ENCODE measurements at regions not wholly inside any gene's neighbourhood (a gene's known extent, or its start where the extent isn't known, plus 50 kb on each side); places are given as distances from the start of the nearest gene placed in this dataset.
A peak's percentile ranks its signal among the peaks of the same experiment; 100 is the strongest.
"Not testable (repeated sequence)": the region's sequence is repeated elsewhere in the genome, so short reads cannot be mapped to it uniquely, and the experiment has no call there.

DNA sequence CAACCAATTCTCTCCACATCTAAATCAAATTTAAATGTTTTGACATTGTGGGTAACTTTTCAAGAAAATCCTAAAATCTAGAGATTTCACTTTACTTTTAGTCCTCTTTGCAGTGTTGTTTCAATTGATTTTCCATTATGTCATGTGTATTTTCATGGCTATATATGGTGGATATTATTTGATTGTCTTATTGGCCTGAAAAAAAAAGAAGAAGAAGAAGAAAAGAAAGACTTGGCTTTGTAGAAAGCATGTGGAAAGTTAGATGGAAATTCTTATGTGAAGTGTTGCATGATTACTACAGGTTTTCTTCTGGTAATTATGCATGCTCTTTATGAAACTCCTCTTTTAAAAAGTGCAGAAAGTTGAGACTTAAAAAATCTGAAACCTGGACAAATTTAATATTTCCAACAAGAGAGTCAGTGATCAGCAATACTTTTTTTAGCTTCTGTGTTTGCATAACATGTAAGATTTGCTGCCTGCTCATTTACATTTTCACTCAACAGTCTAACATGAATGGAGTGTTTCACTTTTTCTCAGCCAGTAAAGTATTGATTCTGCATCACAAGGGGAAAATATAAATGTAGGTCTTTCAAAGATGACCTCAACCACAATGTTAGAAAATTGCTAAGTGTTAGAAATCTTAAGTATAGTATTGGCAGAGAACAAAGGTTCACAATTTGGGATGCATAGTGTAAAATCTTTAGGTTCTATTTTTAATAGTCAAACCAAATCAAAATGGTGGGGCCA, 438.7 kb downstream of the BCKDHB start:
- no peak for DNase-seq (ENCODE audit: low spot score)

DNA sequence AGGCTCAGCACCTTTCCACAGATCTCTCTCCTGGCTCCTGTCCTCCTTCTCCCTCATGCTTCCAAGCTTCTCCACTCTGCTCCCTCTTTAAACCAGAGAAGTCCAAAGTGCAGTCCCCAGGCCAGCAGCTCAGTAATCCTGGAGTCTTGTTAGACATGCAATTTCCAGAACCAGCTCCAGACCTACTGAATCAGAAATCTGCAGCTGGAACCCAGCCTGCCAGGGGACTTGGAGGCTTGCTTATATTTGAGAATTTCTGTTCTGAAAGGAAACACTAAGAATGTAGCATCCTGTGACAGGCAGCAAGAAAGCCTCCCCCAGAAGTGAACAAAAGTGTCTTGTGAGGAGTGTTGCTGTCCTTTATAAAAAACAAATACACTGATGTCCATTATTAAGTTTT, 438.1 kb downstream of the BCKDHB start:
- no peak for DNase-seq (ENCODE audit: low spot score)

- DNase-seq (ENCODE audit: low spot score), result peak; percentile 61
Observed at GRCh38 chr6:80543598-80544222, 437.2 kb downstream of the BCKDHB start.

- DNase-seq (ENCODE audit: low spot score), result peak; percentile 37
Observed at GRCh38 chr6:80543151-80543550, 436.7 kb downstream of the BCKDHB start.

DNA sequence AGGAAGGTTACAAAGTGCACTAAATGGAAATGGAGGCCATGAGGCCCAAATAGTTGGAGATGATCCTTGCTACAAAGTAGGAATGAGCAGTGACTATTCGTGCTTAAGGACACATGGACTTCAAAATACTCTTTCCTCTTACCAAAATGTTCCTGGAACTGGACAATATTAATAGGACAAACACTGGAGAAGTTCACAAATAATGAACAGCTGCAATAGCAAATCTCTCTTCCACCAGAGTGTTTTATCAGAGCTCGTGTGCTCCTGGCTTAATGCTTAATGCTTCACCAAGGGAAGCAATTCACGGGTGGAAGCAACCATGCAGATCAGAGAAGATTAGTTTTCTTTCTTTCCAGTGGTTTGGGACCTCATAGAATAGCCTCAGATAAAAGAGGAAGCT, 435.4 kb downstream of the BCKDHB start:
- no peak for DNase-seq (ENCODE audit: low spot score)

DNA sequence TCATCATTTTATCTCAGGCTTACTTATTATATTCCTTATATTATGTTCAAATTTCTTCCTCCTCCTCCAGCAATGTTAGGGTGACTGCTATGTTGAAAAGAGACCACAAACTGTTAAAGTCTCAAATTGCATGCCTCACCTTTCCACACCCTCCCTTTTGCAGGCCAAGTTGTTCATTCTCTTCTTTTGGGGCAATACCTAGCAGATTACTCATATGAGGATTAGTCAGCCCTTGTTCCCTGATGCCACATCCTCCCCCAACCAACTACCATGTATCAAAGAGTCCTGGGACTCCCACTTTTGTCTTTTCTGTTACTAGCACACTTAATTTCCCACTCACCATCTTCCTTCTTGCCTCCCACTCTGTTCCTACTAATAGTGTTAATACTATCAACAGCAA, 434.7 kb downstream of the BCKDHB start:
- no peak for DNase-seq (ENCODE audit: low spot score)

DNA sequence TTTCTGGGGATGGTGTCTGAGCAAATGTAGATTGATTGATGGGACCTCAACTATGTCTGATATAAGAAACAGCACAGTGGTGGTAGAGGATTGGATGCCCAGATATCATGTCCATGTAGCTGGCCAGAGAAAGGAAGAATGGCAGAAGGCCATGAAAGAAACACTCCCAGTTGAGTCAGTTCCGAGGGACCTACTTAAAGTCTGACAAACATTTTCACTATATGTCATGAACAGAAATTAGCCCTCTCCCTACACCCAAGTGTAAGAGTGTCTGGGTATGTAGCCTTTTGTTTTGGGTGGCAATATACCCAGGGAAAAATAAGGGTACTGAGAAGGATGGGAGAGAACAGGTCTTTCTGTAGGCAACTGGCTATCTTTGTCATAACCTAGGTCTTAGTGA, 434.2 kb downstream of the BCKDHB start:
- no peak for DNase-seq (ENCODE audit: low spot score)

- no peak for DNase-seq (ENCODE audit: low spot score)
Observed at GRCh38 chr6:80537118-80537972, 430.9 kb downstream of the BCKDHB start.

- DNase-seq (ENCODE audit: low spot score), result no peak
Observed at GRCh38 chr6:80535914-80536565, 429.6 kb downstream of the BCKDHB start.

- no peak for DNase-seq (ENCODE audit: low spot score)
Observed at GRCh38 chr6:80531681-80532619, 425.5 kb downstream of the BCKDHB start.

- DNase-seq (ENCODE audit: low spot score), result no peak
Observed at GRCh38 chr6:80530103-80530502, 423.6 kb downstream of the BCKDHB start.

GRCh38 chr6:80528115-80528514, 421.6 kb downstream of the BCKDHB start:
- no peak for DNase-seq (ENCODE audit: low spot score)

DNA sequence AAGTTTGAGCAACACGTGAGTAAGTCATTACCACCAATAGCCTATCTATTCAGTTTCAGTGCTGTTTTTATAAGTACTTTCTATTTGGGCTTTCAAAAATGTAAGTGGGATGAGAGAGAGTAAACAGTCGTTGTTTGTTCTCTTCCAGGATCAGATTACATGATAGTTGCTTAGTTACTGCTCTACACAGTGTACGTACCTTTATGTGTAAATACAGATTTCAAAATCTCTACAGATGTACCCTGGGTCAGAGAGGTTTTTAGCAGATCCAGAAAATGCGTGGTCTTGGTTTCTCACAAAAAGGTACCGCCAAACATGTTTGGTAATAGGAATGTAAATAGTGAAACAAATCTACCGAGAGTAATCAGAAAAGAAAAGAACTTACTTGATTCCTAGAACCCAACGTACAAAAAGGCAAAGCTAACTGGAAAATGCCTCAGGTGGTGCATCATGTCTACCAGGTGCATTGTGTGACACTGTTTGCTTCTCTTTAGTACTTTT, 421.1 kb downstream of the BCKDHB start:
- DNase-seq (ENCODE audit: low spot score), result peak; percentile 48

- no peak for DNase-seq (ENCODE audit: low spot score)
Observed at GRCh38 chr6:80523531-80523997, 417.1 kb downstream of the BCKDHB start.

DNA sequence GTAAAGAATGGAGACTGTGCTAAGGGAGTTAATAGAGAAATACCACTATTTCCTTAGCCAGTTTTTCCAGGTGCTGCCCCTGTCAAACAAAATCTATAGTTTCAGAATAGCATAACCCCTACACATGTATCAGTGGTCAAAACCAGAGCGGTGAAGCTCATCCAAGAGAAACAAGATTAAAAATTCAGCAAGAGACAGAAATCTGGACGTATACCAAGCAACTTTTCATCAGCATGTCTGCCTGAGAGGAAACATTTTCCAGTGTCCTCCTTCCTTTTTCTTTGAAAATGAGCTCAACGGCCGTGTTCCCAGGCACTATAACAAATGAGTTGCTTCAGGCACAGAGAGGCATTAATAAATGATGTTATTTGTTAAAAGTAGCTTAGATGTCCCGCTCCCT, 416.5 kb downstream of the BCKDHB start:
- no peak for DNase-seq (ENCODE audit: low spot score)

DNA sequence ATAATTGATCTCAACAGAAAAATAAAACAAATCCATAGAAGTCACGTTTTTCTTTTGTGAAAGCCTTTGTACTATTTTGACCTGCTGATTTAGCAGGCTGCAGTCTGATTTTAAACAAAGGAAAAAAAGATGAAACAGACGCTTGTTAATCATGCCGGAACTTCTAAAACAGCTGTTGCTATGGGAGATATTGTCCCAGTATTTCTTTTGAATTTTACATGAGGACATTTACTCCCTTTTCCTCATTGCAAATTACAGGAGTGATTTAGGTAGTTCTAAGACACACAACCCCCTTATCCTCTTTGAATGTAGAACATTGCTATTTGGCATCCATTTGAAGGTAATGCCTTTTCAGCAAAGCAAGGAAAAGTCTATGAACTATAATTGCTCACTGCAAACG, 416.1 kb downstream of the BCKDHB start:
- DNase-seq (ENCODE audit: low spot score), result no peak

DNA sequence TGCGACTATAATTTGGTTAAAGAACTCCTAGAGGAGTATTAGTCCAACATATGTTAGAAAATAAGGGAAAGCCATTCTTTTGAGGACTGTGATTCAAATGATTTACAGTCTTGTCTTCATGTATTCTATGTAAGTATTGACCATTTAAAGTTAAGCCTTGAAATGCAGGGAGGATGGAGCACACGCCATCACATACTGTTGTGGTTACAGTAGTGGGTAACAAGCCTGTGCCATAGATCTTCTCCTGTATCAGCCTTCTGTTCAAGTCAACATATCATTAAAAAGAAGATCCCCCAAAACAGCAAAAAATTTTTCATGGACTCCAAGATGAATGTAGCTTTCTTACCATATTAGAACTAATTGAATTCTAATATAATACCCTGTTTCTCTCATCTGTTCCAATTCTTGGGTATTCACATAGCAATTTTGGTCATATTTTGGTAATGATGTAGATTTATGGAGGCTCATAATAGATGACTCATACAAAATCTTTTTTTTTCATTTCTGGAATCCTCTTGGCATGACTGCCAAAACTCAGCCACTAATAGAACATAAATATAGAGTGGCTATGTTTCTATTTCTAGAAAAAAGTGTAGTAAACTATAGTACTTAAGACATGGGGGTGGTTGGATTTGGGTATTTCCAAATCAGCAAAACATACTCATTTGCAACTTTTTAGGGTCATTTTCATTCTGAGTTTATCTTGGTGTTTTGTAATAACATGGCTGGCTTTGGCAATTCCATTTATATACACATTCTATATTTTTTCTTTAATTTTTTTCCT, 413.5 kb downstream of the BCKDHB start:
- DNase-seq (ENCODE audit: low spot score), result no peak

GRCh38 chr6:80517525-80517924, 411.1 kb downstream of the BCKDHB start:
- no peak for DNase-seq (ENCODE audit: low spot score)

DNA sequence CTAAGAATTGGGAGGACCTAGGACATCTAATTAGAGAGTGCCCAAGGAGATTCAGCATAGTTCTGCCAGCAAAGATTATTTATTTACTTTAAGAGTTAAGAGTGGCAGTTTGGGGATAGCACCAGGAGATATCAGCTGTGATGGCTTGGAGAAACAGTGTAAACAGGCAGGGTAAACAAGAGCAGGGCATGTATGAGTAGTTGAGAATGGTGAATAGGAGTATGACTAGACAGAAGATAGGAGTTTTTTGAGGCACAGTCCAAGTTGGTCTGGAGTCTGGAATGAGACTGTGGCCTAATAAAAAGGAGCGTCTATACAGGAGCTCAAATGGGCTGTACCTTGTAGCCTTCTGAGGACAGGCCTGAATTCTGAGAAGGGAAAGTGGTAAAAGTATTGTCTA, 404.1 kb downstream of the BCKDHB start:
- not testable (repeated sequence) for DNase-seq (ENCODE audit: low spot score)
